Stimulated activated effector memory CD8-positive, alpha-beta T cell treated with anti-CD3 and anti-CD28 coated beads, Interleukin-12 subunit alpha, Interleukin-12 subunit beta, amount 100 ng/mL, for 72 hours (primary cell): ENCODE measurements at regions not wholly inside any gene's neighbourhood (a gene's known extent, or its start where the extent isn't known, plus 50 kb on each side); places are given as distances from the start of the nearest gene placed in this dataset.

Experiments
- ATAC-seq: fragments of 150-1000 bp; cut with Tn5 transposase; 2 replicates; pipeline ENCODE4 v1.10.0; 2021
- DNase-seq, 2 donors: peaks; one replicate each; pipeline ENCODE4 v3.0.0; 2021 to 2022; ENCODE audit warnings: low spot score in 2 of 2
- H3K27ac Mint-ChIP-seq: one replicate; pipeline ENCODE4 v1.8.0; 2022; ENCODE audit warnings: mild to moderate bottlenecking, mixed read lengths
- H3K36me3 Mint-ChIP-seq: one replicate; pipeline ENCODE4 v1.8.0; 2022; ENCODE audit warnings: mild to moderate bottlenecking, mixed read lengths
- H3K4me1 Mint-ChIP-seq: one replicate; pipeline ENCODE4 v1.8.0; 2022; ENCODE audit warnings: mixed read lengths
- H3K4me3 Mint-ChIP-seq: one replicate; pipeline ENCODE4 v1.8.0; 2022; ENCODE audit warnings: mild to moderate bottlenecking, mixed read lengths
- H3K9me3 Mint-ChIP-seq: one replicate; pipeline ENCODE4 v1.8.0; 2022; ENCODE audit warnings: mixed read lengths

DNA sequence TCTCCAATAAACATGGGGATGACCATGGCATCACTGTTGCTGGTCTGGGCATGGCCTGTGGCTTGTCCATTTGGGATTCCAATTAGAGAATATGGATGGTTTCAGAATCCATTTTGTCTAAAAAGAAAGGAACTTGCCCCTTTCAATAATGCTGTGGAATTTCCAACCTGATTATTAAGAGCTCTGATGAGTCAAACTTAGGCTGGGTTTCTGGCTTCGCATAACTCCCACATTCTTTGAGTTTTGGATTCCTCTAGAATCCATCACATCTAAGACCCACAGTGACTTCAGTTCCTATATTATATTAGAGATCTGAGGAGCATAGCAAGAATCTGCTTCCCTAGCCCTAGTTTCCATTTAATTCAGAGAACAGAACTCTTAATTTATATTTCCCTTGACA is 531.5 kb downstream of the TNS1 start:
- Mint-ChIP-seq H3K36me3 (no peaks in the 10 kb centered on the region), H3K27ac (no peak overlapping the region), H3K4me3 (no peak overlapping the region), H3K9me3 (no peaks in the 10 kb centered on the region), H3K4me1 (no peaks in the 10 kb centered on the region)
- ATAC-seq (no peak), DNase-seq (no peak)

DNA sequence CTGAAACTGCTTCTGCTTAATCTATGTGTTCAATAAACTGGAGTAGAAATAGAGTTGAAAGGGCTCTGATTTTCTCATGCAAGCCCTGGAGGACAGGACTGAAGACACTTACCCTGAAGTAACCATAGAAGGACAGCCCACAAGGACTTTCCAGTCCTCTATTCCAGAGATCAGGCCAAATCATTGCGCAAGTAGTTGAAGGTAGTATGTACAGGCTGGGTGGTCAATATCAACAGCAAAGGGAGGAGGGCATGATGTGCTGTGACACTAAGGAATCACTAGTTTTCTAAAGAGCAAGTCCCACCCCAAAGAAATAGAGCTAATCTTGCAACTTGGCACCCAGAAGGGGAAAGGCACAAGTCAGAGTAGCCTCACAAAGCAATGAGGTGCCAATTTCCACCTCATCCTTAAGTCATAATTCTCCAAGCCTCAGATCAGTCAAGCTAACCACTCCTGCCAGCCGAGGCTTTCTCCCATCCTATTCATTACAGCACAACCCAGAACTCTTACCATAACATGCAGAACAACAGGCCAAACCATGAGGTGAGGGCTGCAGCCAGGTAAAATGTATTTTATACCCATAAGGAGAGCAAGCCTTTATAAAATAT is 533.5 kb downstream of the TNS1 start:
- ATAC-seq (no peak), DNase-seq (no peak)
- H3K27ac Mint-ChIP-seq, result no peak overlapping the region
- no peaks in the 10 kb centered on the region for H3K4me1 Mint-ChIP-seq
- no peak overlapping the region for H3K4me3 Mint-ChIP-seq
- no peaks in the 10 kb centered on the region for H3K9me3 Mint-ChIP-seq
- no peaks in the 10 kb centered on the region for H3K36me3 Mint-ChIP-seq

DNA sequence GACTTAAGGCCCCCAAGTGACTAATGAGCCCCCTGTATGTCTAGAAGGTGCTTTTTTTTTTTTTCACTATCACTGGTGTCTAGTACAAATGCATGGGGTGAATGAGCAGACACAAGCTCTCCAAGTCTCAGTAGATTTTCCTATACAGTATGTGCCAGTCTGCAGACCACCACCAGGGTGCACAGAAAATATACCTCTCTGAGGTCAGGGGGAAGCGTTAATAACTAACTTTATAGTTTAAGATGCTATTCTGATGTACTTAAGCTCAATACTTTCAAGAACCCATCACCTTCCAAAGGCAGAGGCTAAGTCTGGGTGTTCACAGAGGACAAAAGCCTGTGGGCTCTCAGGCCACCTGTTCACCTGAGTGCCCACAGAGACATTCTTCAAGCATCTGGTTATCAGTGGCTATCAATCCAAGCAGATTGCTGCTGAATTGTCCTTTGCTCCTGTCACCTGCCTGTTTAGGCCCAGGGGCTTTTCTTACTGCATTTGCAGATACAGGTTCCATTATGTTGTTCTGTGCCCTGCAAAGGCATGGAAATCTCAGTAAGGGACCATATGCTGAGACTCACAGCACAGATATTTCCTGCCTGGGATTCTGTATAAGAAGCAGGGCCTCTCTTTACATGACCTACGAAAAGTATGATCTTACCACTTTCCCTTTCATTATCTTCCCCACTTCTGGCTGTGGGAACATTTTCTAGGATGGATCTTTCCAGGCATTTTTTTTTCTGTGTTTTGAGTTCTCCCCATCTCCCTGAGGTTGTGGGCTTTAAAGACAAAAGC is 534.6 kb downstream of the TNS1 start:
- peak; percentile 12 for ATAC-seq
- DNase-seq, result no peak
- H3K4me3 Mint-ChIP-seq, result no peak overlapping the region
- H3K4me1 Mint-ChIP-seq, result no peaks in the 10 kb centered on the region
- H3K9me3 Mint-ChIP-seq, result no peaks in the 10 kb centered on the region
- H3K36me3 Mint-ChIP-seq, result no peaks in the 10 kb centered on the region
- H3K27ac Mint-ChIP-seq, result no peak overlapping the region

DNA sequence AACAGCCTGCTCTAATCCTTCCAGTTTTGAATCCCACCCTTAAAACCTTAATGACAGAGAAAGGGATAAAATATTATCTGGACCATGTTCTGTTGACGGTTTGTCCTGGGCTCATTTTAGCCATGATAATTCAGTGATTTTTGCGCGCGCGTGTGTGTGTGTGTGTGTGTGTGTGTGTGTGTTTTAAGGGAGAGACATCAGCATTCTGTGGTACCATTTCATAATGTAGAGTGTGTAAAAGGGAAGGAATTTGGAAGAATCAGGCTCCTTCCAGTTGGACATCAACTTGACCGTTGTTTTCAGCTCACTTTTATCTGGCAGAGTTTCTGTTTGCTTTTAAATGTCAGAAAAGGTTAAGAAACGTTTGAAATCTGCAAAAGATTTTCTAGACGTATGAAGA is 535.5 kb downstream of the TNS1 start:
- H3K9me3 Mint-ChIP-seq, result no peaks in the 10 kb centered on the region

DNA sequence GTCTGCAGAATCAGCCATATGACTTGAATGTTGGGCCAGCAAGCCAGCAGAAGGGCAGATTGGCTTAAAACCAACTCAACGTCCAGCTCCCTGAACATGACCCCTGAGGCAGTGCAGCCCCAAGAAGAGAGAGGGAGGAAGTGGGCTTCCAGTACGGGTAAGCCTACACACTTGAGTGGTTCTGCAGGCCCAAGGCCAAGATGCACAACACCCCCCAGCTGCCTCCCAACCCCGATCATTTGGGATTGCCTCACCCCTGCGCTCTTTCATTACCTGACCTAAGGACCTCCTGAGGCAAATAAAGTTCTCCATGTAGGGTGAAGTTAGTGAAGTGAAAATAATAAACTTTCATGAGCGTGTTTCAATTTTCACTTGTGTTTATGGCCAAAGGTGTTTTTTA is 536.0 kb downstream of the TNS1 start:
- H3K4me3 Mint-ChIP-seq, result no peak overlapping the region
- DNase-seq (no peak), ATAC-seq (no peak)
- no peaks in the 10 kb centered on the region for H3K36me3 Mint-ChIP-seq
- H3K4me1 Mint-ChIP-seq, result no peaks in the 10 kb centered on the region
- H3K9me3 Mint-ChIP-seq, result no peaks in the 10 kb centered on the region
- no peak overlapping the region for H3K27ac Mint-ChIP-seq

More for the DNA sequence above, 535.5 kb downstream of the TNS1 start:
- ATAC-seq (no peak), DNase-seq (no peak)
- H3K36me3 Mint-ChIP-seq, result no peaks in the 10 kb centered on the region
- no peaks in the 10 kb centered on the region for H3K4me1 Mint-ChIP-seq
- no peak overlapping the region for H3K4me3 Mint-ChIP-seq
- H3K27ac Mint-ChIP-seq, result no peak overlapping the region

DNA sequence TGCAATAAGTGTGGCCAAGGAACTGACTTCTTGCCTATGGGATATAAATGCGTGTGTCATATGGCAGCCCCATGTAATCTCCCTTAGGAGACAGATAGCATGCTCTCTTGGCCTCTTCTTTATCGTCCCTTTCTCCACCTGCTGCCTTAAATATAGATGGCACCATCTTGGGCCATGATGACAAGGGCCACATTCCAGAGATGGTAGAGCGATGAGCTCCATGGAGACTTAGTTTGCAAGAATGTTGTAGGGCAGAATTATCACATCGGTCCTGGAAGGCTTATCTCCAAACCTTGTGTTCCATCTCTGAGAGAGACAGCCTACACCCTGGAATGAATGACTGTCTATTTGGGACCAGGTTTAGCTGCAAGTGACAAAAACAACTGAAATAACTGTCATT is 536.7 kb downstream of the TNS1 start:
- no peak for DNase-seq
- Mint-ChIP-seq H3K9me3 (no peaks in the 10 kb centered on the region), H3K4me3 (no peak overlapping the region), H3K36me3 (no peaks in the 10 kb centered on the region), H3K4me1 (no peaks in the 10 kb centered on the region), H3K27ac (no peak overlapping the region)
- ATAC-seq, result no peak

DNA sequence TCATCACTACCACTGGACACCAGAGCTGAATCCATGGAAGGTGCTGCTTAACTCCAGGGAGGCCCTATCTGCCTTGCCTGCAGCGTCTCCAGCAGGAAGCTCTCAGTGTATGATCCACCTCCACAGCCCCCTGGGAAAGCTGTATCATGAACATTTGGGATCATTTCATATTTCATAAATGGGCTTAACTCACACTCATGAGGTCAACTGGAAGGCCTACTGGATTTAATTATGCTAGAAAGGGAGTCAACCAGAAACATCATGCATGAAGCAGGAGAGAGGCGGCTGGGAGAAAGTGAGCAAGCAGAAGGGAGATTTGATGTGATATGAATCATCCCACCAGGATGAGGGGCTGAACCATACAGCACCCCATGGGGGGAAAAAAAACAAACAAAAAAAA is 537.7 kb downstream of the TNS1 start:
- no peaks in the 10 kb centered on the region for H3K9me3 Mint-ChIP-seq
- no peaks in the 10 kb centered on the region for H3K36me3 Mint-ChIP-seq
- H3K4me1 Mint-ChIP-seq, result no peaks in the 10 kb centered on the region
- no peak overlapping the region for H3K4me3 Mint-ChIP-seq
- no peak for ATAC-seq
- no peak overlapping the region for H3K27ac Mint-ChIP-seq
- DNase-seq, result no peak

DNA sequence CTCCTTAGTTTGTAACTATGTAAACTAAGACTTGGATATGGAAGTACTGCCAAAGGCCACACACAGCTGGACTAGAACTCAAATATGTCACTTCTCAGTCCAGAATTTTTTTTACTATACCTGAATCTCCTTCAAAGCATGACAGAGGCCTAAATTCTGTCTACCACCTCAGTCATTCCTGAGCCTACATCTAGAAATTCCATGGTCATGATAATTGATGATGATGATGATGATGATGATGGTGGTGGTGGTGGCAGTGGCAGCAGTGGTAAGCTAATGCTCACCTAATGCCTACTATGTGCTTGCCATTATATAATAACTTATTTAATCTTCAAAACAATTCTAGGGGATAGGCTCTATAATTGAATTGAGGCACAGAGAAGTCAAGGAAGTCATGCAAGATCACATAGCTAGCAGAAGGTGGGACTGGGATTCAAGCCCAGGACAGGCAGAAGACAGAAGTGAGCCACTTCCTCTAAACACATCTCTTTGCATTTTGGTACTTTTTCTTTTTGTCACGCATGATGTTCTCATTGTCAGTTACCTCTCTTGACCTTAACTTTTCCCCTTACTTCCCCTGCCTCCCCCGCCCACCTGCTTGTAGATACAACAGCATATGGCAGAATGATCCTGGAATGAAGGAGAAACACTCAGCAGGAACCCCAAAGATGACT is 539.3 kb downstream of the TNS1 start:
- ATAC-seq (no peak), DNase-seq (no peak)
- H3K9me3 Mint-ChIP-seq, result no peaks in the 10 kb centered on the region
- no peaks in the 10 kb centered on the region for H3K36me3 Mint-ChIP-seq
- no peaks in the 10 kb centered on the region for H3K4me1 Mint-ChIP-seq
- H3K27ac Mint-ChIP-seq, result no peak overlapping the region
- H3K4me3 Mint-ChIP-seq, result no peak overlapping the region

DNA sequence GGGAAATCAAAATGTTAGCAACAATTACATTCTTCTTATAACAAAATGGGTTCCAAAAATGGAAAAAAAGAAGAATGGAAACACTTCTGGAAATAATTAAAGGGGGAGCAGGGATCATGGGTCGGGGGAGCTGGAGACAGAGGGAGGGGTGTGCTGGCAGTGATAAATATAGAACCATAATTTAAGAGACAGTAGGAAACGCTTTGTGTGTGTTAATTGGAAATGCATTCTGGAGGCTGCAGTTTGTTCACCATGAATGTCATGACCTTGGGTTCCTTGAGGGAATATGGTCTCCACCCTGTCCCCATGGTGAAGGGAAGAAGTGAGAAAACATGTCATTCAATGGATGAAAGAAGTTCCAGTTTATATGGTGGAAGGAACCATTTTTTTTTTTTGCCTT is 540.7 kb downstream of the TNS1 start:
- DNase-seq (no peak), ATAC-seq (no peak)
- H3K27ac Mint-ChIP-seq, result no peak overlapping the region
- H3K4me1 Mint-ChIP-seq, result no peaks in the 10 kb centered on the region
- no peak overlapping the region for H3K4me3 Mint-ChIP-seq
- H3K36me3 Mint-ChIP-seq, result no peaks in the 10 kb centered on the region
- peaks cover 4% of the 10 kb centered on the region for H3K9me3 Mint-ChIP-seq

DNA sequence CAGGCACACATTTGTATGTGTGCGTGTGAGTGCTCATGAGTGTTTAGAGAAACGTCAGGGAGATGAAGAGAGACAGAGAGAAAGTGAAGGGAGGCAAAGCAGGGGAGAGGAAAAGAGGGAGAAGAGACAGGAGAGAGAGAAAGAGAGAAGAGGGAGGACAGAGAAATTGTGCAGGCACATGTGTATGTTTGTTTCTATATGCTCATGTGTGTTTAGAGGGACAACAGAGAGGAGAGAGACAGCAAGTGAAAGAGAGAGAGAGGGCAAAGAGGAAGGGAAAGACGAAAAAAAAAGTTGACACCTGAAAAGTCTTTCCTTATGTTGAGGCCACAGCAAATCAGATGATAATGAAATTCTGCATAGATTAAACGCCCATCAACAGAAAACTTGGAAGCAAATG is 541.1 kb downstream of the TNS1 start:
- Mint-ChIP-seq H3K36me3 (no peaks in the 10 kb centered on the region), H3K4me3 (no peak overlapping the region), H3K9me3 (peaks cover 4% of the 10 kb centered on the region), H3K27ac (no peak overlapping the region), H3K4me1 (no peaks in the 10 kb centered on the region)
- DNase-seq (no peak), ATAC-seq (no peak)

DNA sequence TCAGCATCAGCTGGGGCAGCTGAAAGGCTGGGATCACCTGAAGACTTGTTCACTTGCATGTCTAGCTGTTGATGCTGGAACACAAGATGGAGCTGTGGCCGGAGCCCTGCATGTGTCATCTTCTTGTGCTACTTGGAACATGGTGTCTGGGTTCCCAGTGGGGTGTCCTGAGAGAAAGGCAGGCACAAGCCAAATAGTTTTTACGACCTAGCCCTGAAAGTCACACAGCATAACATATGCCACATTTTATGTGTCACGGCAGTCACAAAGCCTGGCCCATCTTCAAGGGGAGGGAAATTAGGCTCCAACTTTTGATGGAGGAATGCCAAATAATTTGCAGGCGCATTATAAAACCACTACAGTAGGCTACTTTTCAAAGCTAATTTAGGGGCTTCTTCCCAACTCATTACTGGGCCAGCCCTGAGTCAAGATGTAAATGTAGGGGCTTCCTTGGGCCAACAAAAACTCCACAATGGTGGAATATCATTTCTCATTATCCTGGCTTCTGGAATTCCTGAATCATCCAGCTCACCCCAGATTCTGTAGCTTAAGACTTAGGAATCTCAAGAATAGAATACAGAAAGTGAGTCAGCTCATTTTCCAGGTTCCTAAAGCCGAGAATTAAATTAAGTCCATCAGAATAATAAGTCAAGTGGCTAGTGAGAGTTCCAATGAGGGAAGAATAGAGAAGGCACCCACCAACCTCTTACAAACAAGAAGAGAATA is 543.0 kb downstream of the TNS1 start:
- no peaks in the 10 kb centered on the region for H3K36me3 Mint-ChIP-seq
- ATAC-seq, result no peak
- H3K4me3 Mint-ChIP-seq, result no peak overlapping the region
- no peak for DNase-seq
- H3K27ac Mint-ChIP-seq, result no peak overlapping the region
- H3K9me3 Mint-ChIP-seq, result peaks cover 4% of the 10 kb centered on the region
- H3K4me1 Mint-ChIP-seq, result no peaks in the 10 kb centered on the region

DNA sequence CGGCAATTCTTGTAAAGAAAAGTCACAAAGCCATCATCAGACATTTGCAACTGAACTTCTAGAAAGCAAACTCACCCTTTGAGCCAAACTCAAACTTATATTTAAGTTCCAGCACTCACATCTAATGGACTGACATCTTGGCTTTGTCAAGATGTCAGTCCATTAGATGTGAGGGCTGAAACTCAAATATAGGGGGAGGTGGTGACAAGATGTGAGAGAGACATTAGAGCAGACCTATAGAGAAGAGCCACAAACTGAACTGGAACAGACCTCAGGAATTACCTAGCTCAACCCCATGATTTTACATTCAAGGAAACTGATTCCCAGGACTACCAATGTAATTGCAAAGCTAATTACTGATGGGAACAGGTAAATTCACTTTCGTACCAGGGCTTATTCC is 543.8 kb downstream of the TNS1 start:
- Mint-ChIP-seq H3K36me3 (no peaks in the 10 kb centered on the region), H3K27ac (no peak overlapping the region), H3K4me3 (no peak overlapping the region), H3K9me3 (peaks cover 6% of the 10 kb centered on the region), H3K4me1 (no peaks in the 10 kb centered on the region)
- ATAC-seq (no peak), DNase-seq (no peak)

DNA sequence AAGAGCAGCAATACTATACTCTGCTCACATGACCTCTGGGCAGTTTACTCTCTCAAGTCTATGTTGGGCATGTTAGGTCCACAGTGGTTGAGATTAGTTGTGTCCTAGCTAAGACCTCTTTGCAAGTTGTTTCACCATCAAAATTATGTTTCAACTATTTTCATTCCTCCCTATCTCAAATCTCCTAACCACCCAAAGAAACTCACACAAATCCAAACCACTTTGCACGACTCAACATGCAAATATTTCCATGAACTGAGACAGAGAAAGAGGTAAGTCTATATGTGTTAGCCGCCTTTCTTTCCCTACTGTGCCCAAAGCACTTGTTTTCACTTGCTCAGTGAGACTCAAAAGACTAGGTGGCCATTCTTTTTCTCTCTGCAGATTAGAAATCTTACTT is 546.8 kb downstream of the TNS1 start:
- DNase-seq (no peak), ATAC-seq (no peak)
- no peaks in the 10 kb centered on the region for H3K36me3 Mint-ChIP-seq
- peaks cover 7% of the 10 kb centered on the region for H3K9me3 Mint-ChIP-seq
- no peak overlapping the region for H3K4me3 Mint-ChIP-seq
- H3K4me1 Mint-ChIP-seq, result no peaks in the 10 kb centered on the region
- no peak overlapping the region for H3K27ac Mint-ChIP-seq

DNA sequence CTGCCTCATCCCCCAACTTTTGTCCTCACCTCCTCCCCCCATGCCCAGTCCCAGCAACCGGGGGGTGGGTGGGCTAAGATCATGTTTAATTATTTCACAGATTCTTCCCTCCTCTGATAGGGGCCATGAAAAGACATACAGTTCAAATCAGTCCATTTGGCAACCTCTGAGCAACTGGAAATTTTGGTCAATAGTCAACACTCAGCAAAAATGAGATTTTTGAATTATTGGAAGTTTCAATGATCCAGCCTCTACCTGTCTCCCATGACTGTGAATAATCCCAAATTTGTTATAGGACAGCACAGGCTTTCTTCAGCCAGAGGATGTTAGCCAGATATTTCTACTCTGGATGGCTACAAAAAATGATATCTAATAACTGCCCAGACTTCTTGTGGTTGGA is 549.9 kb downstream of the TNS1 start:
- no peaks in the 10 kb centered on the region for H3K36me3 Mint-ChIP-seq
- no peak for DNase-seq
- no peak overlapping the region for H3K27ac Mint-ChIP-seq
- no peak for ATAC-seq
- peaks cover 7% of the 10 kb centered on the region for H3K9me3 Mint-ChIP-seq
- H3K4me3 Mint-ChIP-seq, result no peak overlapping the region
- no peaks in the 10 kb centered on the region for H3K4me1 Mint-ChIP-seq

DNA sequence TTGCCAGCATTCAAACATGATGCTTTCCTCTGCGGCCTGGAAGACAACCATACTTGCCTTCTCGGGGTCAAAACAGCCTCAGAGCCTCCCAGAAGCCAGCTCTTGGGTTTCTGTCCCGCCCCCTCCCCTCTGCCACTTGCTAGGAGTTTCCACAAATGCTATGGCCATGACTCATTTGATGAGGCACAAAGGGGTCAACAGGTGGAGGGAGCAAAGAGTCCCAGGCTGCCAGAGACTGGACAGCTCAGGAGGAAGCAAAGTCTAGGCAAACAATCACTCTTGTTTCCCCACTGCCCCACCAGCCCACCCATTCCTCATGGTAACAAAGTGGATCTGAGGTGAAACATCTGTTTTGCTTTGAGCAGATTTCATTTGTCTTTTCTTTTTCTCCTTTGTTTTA is 551.1 kb downstream of the TNS1 start:
- H3K9me3 Mint-ChIP-seq, result peaks cover 3% of the 10 kb centered on the region
- no peak overlapping the region for H3K27ac Mint-ChIP-seq
- H3K4me1 Mint-ChIP-seq, result no peaks in the 10 kb centered on the region

More for the DNA sequence above, 551.1 kb downstream of the TNS1 start:
- ATAC-seq, result no peak
- no peak overlapping the region for H3K4me3 Mint-ChIP-seq
- DNase-seq, result no peak
- no peaks in the 10 kb centered on the region for H3K36me3 Mint-ChIP-seq
